Neural cell (in vitro differentiated cells): ENCODE measurements at regions not wholly inside any gene's neighbourhood (a gene's known extent, or its start where the extent isn't known, plus 50 kb on each side); places are given as distances from the start of the nearest gene placed in this dataset.

ENCODE experiments used
- EZH2 ChIP-seq: fragments of 200-600, 300-800 bp; shearing (Covaris generic), sonication (generic); IDR thresholded peaks from 2 replicates; pipeline ENCODE4 v1.6.1; 2014; ENCODE audit warnings: antibody characterized with exemption, low read length, borderline replicate concordance, mild to moderate bottlenecking; ENCODE audit not compliant: insufficient read depth, poor library complexity, severe bottlenecking
- POLR2AphosphoS5 ChIP-seq: IDR thresholded peaks from 2 replicates; pipeline ENCODE4 v1.6.1; 2012
- SMC3 ChIP-seq: fragments of 450-650 bp; conservative IDR thresholded peaks from 2 replicates; pipeline ENCODE4 v1.6.1; 2014; ENCODE audit warnings: antibody characterized with exemption, mild to moderate bottlenecking, moderate library complexity; ENCODE audit not compliant: poor library complexity
- TF ChIP-seq, protein P1 (sequence below): fragments of 450-650 bp; IDR thresholded peaks from 2 replicates; pipeline ENCODE4 v1.5.1; 2014; ENCODE audit warnings: antibody characterized with exemption, mild to moderate bottlenecking, moderate library complexity; ENCODE audit not compliant: poor library complexity, severe bottlenecking

DNA sequence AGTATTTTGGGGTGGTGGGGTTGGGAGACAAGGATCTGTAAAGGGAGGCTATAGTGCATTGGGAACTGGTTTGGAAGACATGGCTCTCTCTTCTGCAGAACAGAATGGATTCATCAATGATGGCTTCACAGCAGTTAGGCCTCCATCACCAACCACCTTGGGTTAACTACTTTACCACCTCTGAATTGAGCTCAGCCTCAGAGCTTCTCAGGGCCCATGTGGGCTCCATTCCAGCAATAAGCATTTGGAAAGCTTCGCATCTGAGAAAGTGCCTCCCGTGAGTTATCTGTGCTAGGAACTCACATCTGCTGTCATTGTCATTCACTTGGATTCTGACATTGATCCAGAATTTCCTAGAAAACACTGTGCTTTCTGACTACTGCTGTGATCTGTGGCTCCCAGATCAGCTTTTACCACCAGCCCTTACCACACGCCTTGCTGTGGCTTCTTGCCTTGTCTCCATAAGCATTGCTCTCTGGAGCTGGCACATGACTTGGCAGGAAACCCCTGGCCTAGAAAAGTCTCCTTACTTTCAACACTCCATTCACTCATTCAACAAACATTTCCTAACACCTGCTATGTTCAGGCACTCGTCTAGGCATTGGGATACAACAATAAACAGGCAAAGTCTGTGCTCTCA is 70.7 kb upstream of the ADO start:
- TF ChIP-seq, protein P1, sequence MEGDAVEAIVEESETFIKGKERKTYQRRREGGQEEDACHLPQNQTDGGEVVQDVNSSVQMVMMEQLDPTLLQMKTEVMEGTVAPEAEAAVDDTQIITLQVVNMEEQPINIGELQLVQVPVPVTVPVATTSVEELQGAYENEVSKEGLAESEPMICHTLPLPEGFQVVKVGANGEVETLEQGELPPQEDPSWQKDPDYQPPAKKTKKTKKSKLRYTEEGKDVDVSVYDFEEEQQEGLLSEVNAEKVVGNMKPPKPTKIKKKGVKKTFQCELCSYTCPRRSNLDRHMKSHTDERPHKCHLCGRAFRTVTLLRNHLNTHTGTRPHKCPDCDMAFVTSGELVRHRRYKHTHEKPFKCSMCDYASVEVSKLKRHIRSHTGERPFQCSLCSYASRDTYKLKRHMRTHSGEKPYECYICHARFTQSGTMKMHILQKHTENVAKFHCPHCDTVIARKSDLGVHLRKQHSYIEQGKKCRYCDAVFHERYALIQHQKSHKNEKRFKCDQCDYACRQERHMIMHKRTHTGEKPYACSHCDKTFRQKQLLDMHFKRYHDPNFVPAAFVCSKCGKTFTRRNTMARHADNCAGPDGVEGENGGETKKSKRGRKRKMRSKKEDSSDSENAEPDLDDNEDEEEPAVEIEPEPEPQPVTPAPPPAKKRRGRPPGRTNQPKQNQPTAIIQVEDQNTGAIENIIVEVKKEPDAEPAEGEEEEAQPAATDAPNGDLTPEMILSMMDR: no peak
- TF ChIP-seq SMC3: no peak
- no peak for TF ChIP-seq POLR2AphosphoS5
- TF ChIP-seq EZH2: no peak
